AG09319 (cell line): ENCODE measurements at regions not wholly inside any gene's neighbourhood (a gene's known extent, or its start where the extent isn't known, plus 50 kb on each side); places are given as distances from the start of the nearest gene placed in this dataset.

Source experiments
- DNase-seq: peaks from one replicate; pipeline ENCODE4 v3.0.0-alpha.2; 2010; ENCODE audit warnings: low read depth; ENCODE audit errors: extremely low read depth
- TF ChIP-seq, protein P1 (sequence below): IDR thresholded peaks from 2 replicates; pipeline ENCODE4 v1.5.1; 2011; ENCODE audit warnings: low read depth, mild to moderate bottlenecking, inconsistent platforms, low read length, moderate library complexity

DNA sequence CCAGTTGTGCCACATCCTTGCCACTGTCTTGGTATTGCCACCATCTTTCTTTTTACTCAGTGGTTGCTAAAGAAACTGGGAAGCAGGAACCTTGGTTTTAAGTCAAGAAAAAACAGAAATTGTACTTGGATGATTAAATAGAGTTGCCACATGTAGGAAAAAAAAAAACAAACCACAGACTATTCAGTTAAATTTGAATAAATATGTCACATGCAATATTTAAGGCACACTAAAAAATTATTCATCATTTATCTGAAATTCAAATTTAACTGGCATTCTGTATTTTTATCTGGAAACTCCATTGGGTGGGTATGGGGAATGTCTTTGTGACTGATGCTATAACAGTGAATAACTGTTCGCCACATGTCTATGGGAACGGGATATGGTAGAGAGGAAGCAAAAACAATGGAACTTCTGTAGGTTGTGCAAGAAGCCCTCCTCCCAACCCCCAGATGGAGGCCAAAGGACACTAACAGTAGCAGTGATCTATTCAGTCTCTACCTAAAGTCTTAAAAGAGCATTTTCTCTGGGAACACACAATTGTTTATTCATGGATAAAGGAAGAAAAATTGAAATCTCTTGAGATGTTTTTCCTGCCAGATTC is 57.0 kb upstream of the PLAC8 start:
- TF ChIP-seq, protein P1, sequence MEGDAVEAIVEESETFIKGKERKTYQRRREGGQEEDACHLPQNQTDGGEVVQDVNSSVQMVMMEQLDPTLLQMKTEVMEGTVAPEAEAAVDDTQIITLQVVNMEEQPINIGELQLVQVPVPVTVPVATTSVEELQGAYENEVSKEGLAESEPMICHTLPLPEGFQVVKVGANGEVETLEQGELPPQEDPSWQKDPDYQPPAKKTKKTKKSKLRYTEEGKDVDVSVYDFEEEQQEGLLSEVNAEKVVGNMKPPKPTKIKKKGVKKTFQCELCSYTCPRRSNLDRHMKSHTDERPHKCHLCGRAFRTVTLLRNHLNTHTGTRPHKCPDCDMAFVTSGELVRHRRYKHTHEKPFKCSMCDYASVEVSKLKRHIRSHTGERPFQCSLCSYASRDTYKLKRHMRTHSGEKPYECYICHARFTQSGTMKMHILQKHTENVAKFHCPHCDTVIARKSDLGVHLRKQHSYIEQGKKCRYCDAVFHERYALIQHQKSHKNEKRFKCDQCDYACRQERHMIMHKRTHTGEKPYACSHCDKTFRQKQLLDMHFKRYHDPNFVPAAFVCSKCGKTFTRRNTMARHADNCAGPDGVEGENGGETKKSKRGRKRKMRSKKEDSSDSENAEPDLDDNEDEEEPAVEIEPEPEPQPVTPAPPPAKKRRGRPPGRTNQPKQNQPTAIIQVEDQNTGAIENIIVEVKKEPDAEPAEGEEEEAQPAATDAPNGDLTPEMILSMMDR = no peak

DNA sequence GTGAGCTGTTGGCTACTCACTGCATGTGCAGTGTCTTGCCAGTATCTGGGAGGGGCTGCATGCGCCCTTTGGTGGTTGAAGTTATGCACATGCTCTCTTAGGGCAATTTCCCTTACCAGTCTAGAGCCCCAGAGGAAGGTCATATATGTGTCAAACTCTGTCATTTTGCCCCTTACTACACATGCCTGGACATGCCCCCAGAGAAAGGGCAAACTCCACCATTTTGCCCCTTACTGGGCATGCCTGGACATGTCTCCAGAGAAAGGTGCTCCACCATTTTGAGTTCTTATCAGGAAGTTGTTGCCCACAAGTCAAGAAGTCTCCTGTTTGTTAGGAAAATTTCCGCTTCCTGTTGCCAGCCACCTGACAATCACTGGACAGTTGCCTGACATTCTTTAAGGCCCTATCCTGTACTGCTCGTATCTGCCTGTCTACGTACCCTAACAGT is 56.4 kb upstream of the PLAC8 start:
- DNase-seq = no peak
- TF ChIP-seq, protein P1 = no peak

More for the DNA sequence above, 57.0 kb upstream of the PLAC8 start:
- no peak for DNase-seq
